DOHH2 (cell line): ENCODE measurements at regions not wholly inside any gene's neighbourhood (a gene's known extent, or its start where the extent isn't known, plus 50 kb on each side); places are given as distances from the start of the nearest gene placed in this dataset.

Source experiments
- CTCF ChIP-seq: fragments of 200-600 bp; sonication (generic); IDR thresholded peaks from one replicate; pipeline ENCODE4 v1.5.1; 2014; ENCODE audit warnings: antibody characterized with exemption, mild to moderate bottlenecking, low read depth, low read length; ENCODE audit not compliant: poor library complexity, severe bottlenecking
- EZH2phosphoT487 ChIP-seq: fragments of 200-600 bp; sonication (generic); IDR thresholded peaks from 2 replicates; pipeline ENCODE4 v1.6.1; 2017; ENCODE audit warnings: borderline replicate concordance, mild to moderate bottlenecking, antibody characterized with exemption, low read length, moderate library complexity, mixed read lengths

DNA sequence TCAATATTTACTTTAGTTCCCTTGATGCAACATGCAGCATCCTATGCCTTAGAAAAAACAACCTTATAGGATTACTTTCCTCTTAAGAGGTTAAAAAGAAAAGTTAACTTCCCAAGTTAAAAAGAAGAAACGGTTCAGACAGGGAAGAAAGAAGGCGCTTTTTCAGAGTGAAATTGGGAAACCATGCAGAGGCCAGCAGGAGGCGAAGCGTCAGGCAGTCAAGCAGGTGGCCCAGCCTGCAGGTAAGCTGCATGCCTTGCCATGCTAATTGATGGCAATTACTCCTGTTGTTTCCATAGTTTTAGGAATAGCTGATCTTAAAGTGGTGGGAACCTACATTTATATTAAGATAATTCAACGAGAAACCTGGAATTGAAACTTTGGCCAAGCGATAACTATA, 302.6 kb upstream of the SP4 start:
- TF ChIP-seq CTCF = no peak
- no peak for TF ChIP-seq EZH2phosphoT487
